CD4-positive, CD25-positive, alpha-beta regulatory T cell (primary cell): ENCODE measurements at regions not wholly inside any gene's neighbourhood (a gene's known extent, or its start where the extent isn't known, plus 50 kb on each side); places are given as distances from the start of the nearest gene placed in this dataset.

Source experiments
- ATAC-seq, 2 donors: fragments of 150-1000 bp; cut with Tn5 transposase; one replicate each; pipeline ENCODE4 v1.10.0; 2021; ENCODE audit warnings: low read depth in 2 of 2, moderate number of reproducible peaks in 2 of 2, moderate library complexity in 1 of 2
- DNase-seq, 3 donors: peaks; one replicate each; pipeline versions ENCODE4 v3.0.0 to v3.0.0-alpha.2; 2012 to 2022; ENCODE audit warnings: mixed read lengths in 1 of 3
- H3K27ac ChIP-seq: one replicate; pipeline ENCODE4 v1.7.0; 2013; ENCODE audit warnings: mild to moderate bottlenecking, low read length; ENCODE audit not compliant: insufficient read depth, poor library complexity, severe bottlenecking
- H3K27me3 ChIP-seq: one replicate; pipeline ENCODE4 v1.7.0; 2013; ENCODE audit warnings: low read length; ENCODE audit not compliant: control insufficient read depth, insufficient read depth
- H3K36me3 ChIP-seq: one replicate; pipeline ENCODE4 v1.7.0; 2013; ENCODE audit warnings: mild to moderate bottlenecking, low read length, moderate library complexity; ENCODE audit not compliant: control insufficient read depth, insufficient read depth
- H3K4me1 ChIP-seq: 2 replicates; pipeline ENCODE4 v1.7.0; 2013; ENCODE audit warnings: mild to moderate bottlenecking, low read length; ENCODE audit not compliant: insufficient read depth, control insufficient read depth, poor library complexity, severe bottlenecking
- H3K4me3 ChIP-seq: one replicate; pipeline ENCODE4 v1.7.0; 2013; ENCODE audit warnings: low read depth, mild to moderate bottlenecking, low read length, moderate library complexity
- H3K9me3 ChIP-seq, 2 experiments: 1 replicate in 1 of 2; 2 replicates in 1 of 2; pipeline ENCODE4 v1.7.0; 2013; ENCODE audit warnings: low read length in 2 of 2, mild to moderate bottlenecking in 1 of 2, moderate library complexity in 1 of 2; ENCODE audit not compliant: control insufficient read depth in 2 of 2
- H3K27ac Mint-ChIP-seq, 3 donors: one replicate each; pipeline ENCODE4 v1.8.0; 2020 to 2022; ENCODE audit warnings: mild to moderate bottlenecking in 3 of 3, mixed read lengths in 3 of 3, moderate library complexity in 2 of 3
- H3K27me3 Mint-ChIP-seq: one replicate; pipeline ENCODE4 v1.8.0; 2022; ENCODE audit warnings: mild to moderate bottlenecking, mixed read lengths
- H3K36me3 Mint-ChIP-seq: one replicate; pipeline ENCODE4 v1.8.0; 2020; ENCODE audit warnings: mixed read lengths
- H3K4me1 Mint-ChIP-seq, 4 donors: one replicate each; pipeline ENCODE4 v1.8.0; 2020 to 2022; ENCODE audit warnings: mixed read lengths in 4 of 4, mild to moderate bottlenecking in 1 of 4
- H3K4me3 Mint-ChIP-seq, 4 donors: one replicate each; pipeline ENCODE4 v1.8.0; 2020 to 2022; ENCODE audit warnings: mild to moderate bottlenecking in 4 of 4, mixed read lengths in 4 of 4, moderate library complexity in 3 of 4
- H3K9me3 Mint-ChIP-seq, 7 donors: one replicate each; pipeline ENCODE4 v1.8.0; 2020 to 2022; ENCODE audit warnings: mixed read lengths in 7 of 7, mild to moderate bottlenecking in 3 of 7, moderate library complexity in 2 of 7

GRCh38 chr1:83800066-83800465, 198.9 kb downstream of the TTLL7 start:
- no peak overlapping the region for H3K4me3 ChIP-seq
- H3K9me3 ChIP-seq = no peaks in the 10 kb centered on the region
- no peaks in the 10 kb centered on the region for H3K27me3 ChIP-seq
- no peaks in the 10 kb centered on the region for H3K36me3 ChIP-seq
- no peaks in the 10 kb centered on the region for H3K36me3 Mint-ChIP-seq
- H3K4me1 Mint-ChIP-seq = no peaks in the 10 kb centered on the region
- no peaks in the 10 kb centered on the region for H3K27me3 Mint-ChIP-seq
- H3K4me3 Mint-ChIP-seq = no peak overlapping the region
- H3K4me1 ChIP-seq = no peaks in the 10 kb centered on the region
- DNase-seq = no peak
- no peak for ATAC-seq
- H3K27ac Mint-ChIP-seq = no peak overlapping the region
- peaks cover 0 to 4% (median 0%) of the 10 kb centered on the region in 7 donors for H3K9me3 Mint-ChIP-seq
- H3K27ac ChIP-seq = no peak overlapping the region

GRCh38 chr1:83799594-83799993, 199.3 kb downstream of the TTLL7 start:
- no peaks in the 10 kb centered on the region for H3K36me3 ChIP-seq
- H3K4me1 ChIP-seq = no peaks in the 10 kb centered on the region
- no peak for DNase-seq
- Mint-ChIP-seq H3K27me3 (no peaks in the 10 kb centered on the region), H3K36me3 (no peaks in the 10 kb centered on the region), H3K4me1 (no peaks in the 10 kb centered on the region), H3K9me3 (peaks cover 0 to 4% (median 0%) of the 10 kb centered on the region in 7 donors), H3K27ac (no peak overlapping the region), H3K4me3 (no peak overlapping the region)
- no peaks in the 10 kb centered on the region for H3K27me3 ChIP-seq
- H3K9me3 ChIP-seq = no peaks in the 10 kb centered on the region
- no peak for ATAC-seq
- H3K4me3 ChIP-seq = no peak overlapping the region
- H3K27ac ChIP-seq = no peak overlapping the region

DNA sequence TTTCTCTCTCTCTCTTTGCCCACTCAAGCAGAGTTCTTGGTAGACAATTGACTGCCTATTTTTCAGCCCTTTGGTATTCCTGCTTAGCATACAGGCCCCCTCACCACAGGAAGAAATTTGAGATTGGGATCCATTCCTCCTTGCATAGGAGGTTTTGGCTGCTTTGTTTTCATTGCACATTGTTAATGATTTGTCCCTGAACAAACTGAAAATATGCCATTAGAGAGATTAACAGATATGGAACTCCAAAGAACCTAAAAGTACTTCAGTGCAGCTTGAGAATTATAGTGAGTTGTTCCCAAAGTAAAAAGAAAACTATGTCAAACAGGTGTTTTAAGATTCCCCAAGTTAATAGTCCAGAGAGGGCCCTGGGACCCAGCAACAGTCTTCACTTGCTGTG, 200.0 kb downstream of the TTLL7 start:
- Mint-ChIP-seq H3K27me3 (no peaks in the 10 kb centered on the region), H3K4me3 (no peak overlapping the region), H3K36me3 (no peaks in the 10 kb centered on the region), H3K9me3 (peaks cover 0 to 4% (median 0%) of the 10 kb centered on the region in 7 donors), H3K27ac (peak overlapping the region in 1 of 3 donors; percentile 44), H3K4me1 (no peaks in the 10 kb centered on the region)
- Histone ChIP-seq H3K4me1 (no peaks in the 10 kb centered on the region), H3K27ac (no peak overlapping the region), H3K9me3 (no peaks in the 10 kb centered on the region), H3K4me3 (no peak overlapping the region), H3K27me3 (no peaks in the 10 kb centered on the region), H3K36me3 (no peaks in the 10 kb centered on the region)
- ATAC-seq (no peak), DNase-seq (no peak)

- Histone ChIP-seq H3K4me3 (no peak overlapping the region), H3K27me3 (no peaks in the 10 kb centered on the region), H3K36me3 (no peaks in the 10 kb centered on the region), H3K27ac (no peak overlapping the region), H3K9me3 (no peaks in the 10 kb centered on the region), H3K4me1 (no peaks in the 10 kb centered on the region)
- no peak for DNase-seq
- Mint-ChIP-seq H3K4me1 (no peaks in the 10 kb centered on the region), H3K9me3 (peaks cover 0 to 4% (median 0%) of the 10 kb centered on the region in 7 donors), H3K27ac (no peak overlapping the region), H3K36me3 (no peaks in the 10 kb centered on the region), H3K27me3 (no peaks in the 10 kb centered on the region), H3K4me3 (no peak overlapping the region)
- ATAC-seq = no peak
Measured at GRCh38 chr1:83796409-83796808, 202.5 kb downstream of the TTLL7 start.

GRCh38 chr1:83794384-83794783, 204.5 kb downstream of the TTLL7 start:
- ATAC-seq = no peak
- no peak overlapping the region for H3K4me3 ChIP-seq
- Mint-ChIP-seq H3K27me3 (no peaks in the 10 kb centered on the region), H3K4me3 (no peak overlapping the region), H3K36me3 (no peaks in the 10 kb centered on the region), H3K9me3 (peaks cover 0 to 2% (median 0%) of the 10 kb centered on the region in 7 donors), H3K4me1 (no peaks in the 10 kb centered on the region), H3K27ac (no peak overlapping the region)
- H3K9me3 ChIP-seq = no peaks in the 10 kb centered on the region
- H3K27me3 ChIP-seq = no peaks in the 10 kb centered on the region
- H3K36me3 ChIP-seq = no peaks in the 10 kb centered on the region
- H3K4me1 ChIP-seq = no peaks in the 10 kb centered on the region
- DNase-seq = no peak
- no peak overlapping the region for H3K27ac ChIP-seq

GRCh38 chr1:83791821-83792437, 207.0 kb downstream of the TTLL7 start:
- no peak overlapping the region for H3K27ac ChIP-seq
- H3K36me3 ChIP-seq = no peaks in the 10 kb centered on the region
- H3K4me1 Mint-ChIP-seq = no peaks in the 10 kb centered on the region
- H3K4me1 ChIP-seq = no peaks in the 10 kb centered on the region
- H3K4me3 Mint-ChIP-seq = no peak overlapping the region
- H3K27me3 ChIP-seq = no peaks in the 10 kb centered on the region
- no peaks in the 10 kb centered on the region for H3K36me3 Mint-ChIP-seq
- ATAC-seq = no peak
- H3K27me3 Mint-ChIP-seq = no peaks in the 10 kb centered on the region
- no peak overlapping the region for H3K4me3 ChIP-seq
- DNase-seq = no peak
- H3K27ac Mint-ChIP-seq = no peak overlapping the region
- H3K9me3 Mint-ChIP-seq = peaks cover 0 to 3% (median 0%) of the 10 kb centered on the region in 7 donors
- H3K9me3 ChIP-seq = no peaks in the 10 kb centered on the region

GRCh38 chr1:83790446-83790845, 208.5 kb downstream of the TTLL7 start:
- Mint-ChIP-seq H3K27me3 (no peaks in the 10 kb centered on the region), H3K4me3 (no peak overlapping the region), H3K4me1 (no peaks in the 10 kb centered on the region), H3K36me3 (no peaks in the 10 kb centered on the region), H3K27ac (no peak overlapping the region), H3K9me3 (peaks cover 0 to 2% (median 0%) of the 10 kb centered on the region in 7 donors)
- Histone ChIP-seq H3K9me3 (no peaks in the 10 kb centered on the region), H3K27ac (no peak overlapping the region), H3K36me3 (no peaks in the 10 kb centered on the region), H3K4me3 (no peak overlapping the region), H3K4me1 (no peaks in the 10 kb centered on the region), H3K27me3 (no peaks in the 10 kb centered on the region)
- DNase-seq (no peak), ATAC-seq (no peak)

DNA sequence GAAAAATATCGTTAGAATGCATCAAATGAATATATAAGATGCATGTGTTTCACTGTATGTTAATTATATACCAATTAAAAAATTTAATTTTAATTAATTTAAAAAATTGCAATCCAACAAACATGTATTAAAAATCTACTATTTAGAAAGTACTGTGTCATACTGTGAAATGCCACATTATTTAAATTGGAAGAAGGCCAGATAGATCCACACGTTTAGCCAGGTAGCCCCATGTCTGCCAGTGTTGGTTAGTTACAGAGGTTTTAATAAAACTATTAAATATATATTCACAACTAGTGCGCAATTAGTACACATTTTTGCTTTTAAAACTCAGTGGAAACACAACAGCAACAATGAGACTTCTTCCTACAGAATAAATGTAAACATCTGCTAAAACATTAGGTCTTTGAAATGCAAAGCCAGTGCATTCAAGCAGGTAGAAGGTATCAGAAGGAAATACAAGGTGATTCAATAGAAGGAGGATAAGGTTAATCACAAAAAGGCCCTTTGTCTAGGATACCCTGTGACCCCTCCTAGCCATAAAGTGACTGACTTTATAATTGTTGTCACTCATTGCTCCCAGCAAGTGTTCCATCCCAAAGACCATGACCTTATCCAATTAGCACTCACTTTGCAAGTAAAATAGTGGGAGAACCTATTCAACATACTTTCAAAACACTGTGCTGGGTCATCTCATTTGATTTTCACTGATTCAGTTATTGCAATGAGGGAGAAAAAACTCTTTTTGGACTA, 211.5 kb downstream of the TTLL7 start:
- Histone ChIP-seq H3K9me3 (peaks cover 0 to 2% of the 10 kb centered on the region in 2 experiments), H3K4me1 (no peaks in the 10 kb centered on the region), H3K36me3 (no peaks in the 10 kb centered on the region), H3K27ac (no peak overlapping the region), H3K4me3 (no peak overlapping the region), H3K27me3 (no peaks in the 10 kb centered on the region)
- ATAC-seq (no peak), DNase-seq (no peak)
- Mint-ChIP-seq H3K4me3 (no peak overlapping the region), H3K9me3 (peaks cover 0 to 4% (median 0%) of the 10 kb centered on the region in 7 donors), H3K27me3 (no peaks in the 10 kb centered on the region), H3K4me1 (no peaks in the 10 kb centered on the region), H3K27ac (no peak overlapping the region), H3K36me3 (no peaks in the 10 kb centered on the region)
